Neural cell (in vitro differentiated cells): ENCODE measurements at regions not wholly inside any gene's neighbourhood (a gene's known extent, or its start where the extent isn't known, plus 50 kb on each side); places are given as distances from the start of the nearest gene placed in this dataset.

Experiments
- EZH2 ChIP-seq: fragments of 200-600, 300-800 bp; shearing (Covaris generic), sonication (generic); IDR thresholded peaks from 2 replicates; pipeline ENCODE4 v1.6.1; 2014; ENCODE audit warnings: antibody characterized with exemption, low read length, borderline replicate concordance, mild to moderate bottlenecking; ENCODE audit not compliant: insufficient read depth, poor library complexity, severe bottlenecking
- MXI1 ChIP-seq: fragments of 450-650 bp; conservative IDR thresholded peaks from 2 replicates; pipeline ENCODE4 v1.6.1; 2014; ENCODE audit warnings: antibody characterized with exemption, mild to moderate bottlenecking; ENCODE audit not compliant: poor library complexity, severe bottlenecking
- TAF1 ChIP-seq: IDR thresholded peaks from 2 replicates; pipeline ENCODE4 v1.6.1; 2012; ENCODE audit warnings: low read depth
- TF ChIP-seq, protein P1 (sequence below): fragments of 450-650 bp; IDR thresholded peaks from 2 replicates; pipeline ENCODE4 v1.5.1; 2014; ENCODE audit warnings: antibody characterized with exemption, mild to moderate bottlenecking, moderate library complexity; ENCODE audit not compliant: poor library complexity, severe bottlenecking
- TF ChIP-seq, protein P2 (sequence below): IDR thresholded peaks from 2 replicates; pipeline ENCODE4 v1.6.1; 2012; ENCODE audit warnings: borderline replicate concordance

- TF ChIP-seq, protein P1, sequence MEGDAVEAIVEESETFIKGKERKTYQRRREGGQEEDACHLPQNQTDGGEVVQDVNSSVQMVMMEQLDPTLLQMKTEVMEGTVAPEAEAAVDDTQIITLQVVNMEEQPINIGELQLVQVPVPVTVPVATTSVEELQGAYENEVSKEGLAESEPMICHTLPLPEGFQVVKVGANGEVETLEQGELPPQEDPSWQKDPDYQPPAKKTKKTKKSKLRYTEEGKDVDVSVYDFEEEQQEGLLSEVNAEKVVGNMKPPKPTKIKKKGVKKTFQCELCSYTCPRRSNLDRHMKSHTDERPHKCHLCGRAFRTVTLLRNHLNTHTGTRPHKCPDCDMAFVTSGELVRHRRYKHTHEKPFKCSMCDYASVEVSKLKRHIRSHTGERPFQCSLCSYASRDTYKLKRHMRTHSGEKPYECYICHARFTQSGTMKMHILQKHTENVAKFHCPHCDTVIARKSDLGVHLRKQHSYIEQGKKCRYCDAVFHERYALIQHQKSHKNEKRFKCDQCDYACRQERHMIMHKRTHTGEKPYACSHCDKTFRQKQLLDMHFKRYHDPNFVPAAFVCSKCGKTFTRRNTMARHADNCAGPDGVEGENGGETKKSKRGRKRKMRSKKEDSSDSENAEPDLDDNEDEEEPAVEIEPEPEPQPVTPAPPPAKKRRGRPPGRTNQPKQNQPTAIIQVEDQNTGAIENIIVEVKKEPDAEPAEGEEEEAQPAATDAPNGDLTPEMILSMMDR, result no peak
- TF ChIP-seq TAF1 (no peak), EZH2 (no peak), MXI1 (no peak)
- TF ChIP-seq, protein P2, sequence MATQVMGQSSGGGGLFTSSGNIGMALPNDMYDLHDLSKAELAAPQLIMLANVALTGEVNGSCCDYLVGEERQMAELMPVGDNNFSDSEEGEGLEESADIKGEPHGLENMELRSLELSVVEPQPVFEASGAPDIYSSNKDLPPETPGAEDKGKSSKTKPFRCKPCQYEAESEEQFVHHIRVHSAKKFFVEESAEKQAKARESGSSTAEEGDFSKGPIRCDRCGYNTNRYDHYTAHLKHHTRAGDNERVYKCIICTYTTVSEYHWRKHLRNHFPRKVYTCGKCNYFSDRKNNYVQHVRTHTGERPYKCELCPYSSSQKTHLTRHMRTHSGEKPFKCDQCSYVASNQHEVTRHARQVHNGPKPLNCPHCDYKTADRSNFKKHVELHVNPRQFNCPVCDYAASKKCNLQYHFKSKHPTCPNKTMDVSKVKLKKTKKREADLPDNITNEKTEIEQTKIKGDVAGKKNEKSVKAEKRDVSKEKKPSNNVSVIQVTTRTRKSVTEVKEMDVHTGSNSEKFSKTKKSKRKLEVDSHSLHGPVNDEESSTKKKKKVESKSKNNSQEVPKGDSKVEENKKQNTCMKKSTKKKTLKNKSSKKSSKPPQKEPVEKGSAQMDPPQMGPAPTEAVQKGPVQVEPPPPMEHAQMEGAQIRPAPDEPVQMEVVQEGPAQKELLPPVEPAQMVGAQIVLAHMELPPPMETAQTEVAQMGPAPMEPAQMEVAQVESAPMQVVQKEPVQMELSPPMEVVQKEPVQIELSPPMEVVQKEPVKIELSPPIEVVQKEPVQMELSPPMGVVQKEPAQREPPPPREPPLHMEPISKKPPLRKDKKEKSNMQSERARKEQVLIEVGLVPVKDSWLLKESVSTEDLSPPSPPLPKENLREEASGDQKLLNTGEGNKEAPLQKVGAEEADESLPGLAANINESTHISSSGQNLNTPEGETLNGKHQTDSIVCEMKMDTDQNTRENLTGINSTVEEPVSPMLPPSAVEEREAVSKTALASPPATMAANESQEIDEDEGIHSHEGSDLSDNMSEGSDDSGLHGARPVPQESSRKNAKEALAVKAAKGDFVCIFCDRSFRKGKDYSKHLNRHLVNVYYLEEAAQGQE, result no peak
These were observed 98.3 kb downstream of the DYNAP start for GRCh38 chr18:54689319-54689718.
